ENCODE measurements at regions not wholly inside any gene's neighbourhood (a gene's known extent, or its start where the extent isn't known, plus 50 kb on each side); places are given as distances from the start of the nearest gene placed in this dataset.

- ChIA-PET POLR2A (no interaction called here), CTCF (no interaction called here)
- Histone ChIP-seq H3K4me3 (ENCODE audit: low read depth, low read length) (no peak overlapping the region), H3K27ac (ENCODE audit: low read depth, low read length) (peak overlapping the region; percentile 57), H3K9me3 (ENCODE audit: control insufficient read depth, insufficient read depth, low read length) (no peaks in the 10 kb centered on the region), H3K27me3 (ENCODE audit: control insufficient read depth, insufficient read depth, low read length) (no peaks in the 10 kb centered on the region)
- TF ChIP-seq CTCF (IDR thresholded peaks at IDR 0.05; ENCODE audit: low read depth, low read length) = no peak
- peak; percentile 68 for DNase-seq (ENCODE audit: low read depth, low spot score)
These were observed 114.6 kb upstream of the RIPOR2 start for GRCh38 chr6:25050356-25050755.

GRCh38 chr6:25051083-25051482 lies 115.3 kb upstream of the RIPOR2 start:
- DNase-seq (ENCODE audit: low read depth, low spot score) = no peak
- CTCF ChIA-PET = interaction anchor here (0.8 to 1.0 kb wide), 2 partner anchors 20 to 59 kb away, joined by 4 read pairs; no protein-coding TSS in a partner anchor
- Histone ChIP-seq H3K27ac (ENCODE audit: low read depth, low read length) (no peak overlapping the region), H3K4me3 (ENCODE audit: low read depth, low read length) (no peak overlapping the region), H3K9me3 (ENCODE audit: control insufficient read depth, insufficient read depth, low read length) (no peaks in the 10 kb centered on the region), H3K27me3 (ENCODE audit: control insufficient read depth, insufficient read depth, low read length) (no peaks in the 10 kb centered on the region)
- POLR2A ChIA-PET = no interaction called here
- TF ChIP-seq CTCF (IDR thresholded peaks at IDR 0.05; ENCODE audit: low read depth, low read length) = no peak

GRCh38 chr6:25052181-25052580 lies 116.4 kb upstream of the RIPOR2 start:
- CTCF ChIA-PET = interaction anchor here (0.6 to 1.0 kb wide), 2 partner anchors 19 to 222 kb away, joined by 3 to 4 read pairs; no protein-coding TSS in a partner anchor
- Histone ChIP-seq H3K9me3 (ENCODE audit: control insufficient read depth, insufficient read depth, low read length) (no peaks in the 10 kb centered on the region), H3K27me3 (ENCODE audit: control insufficient read depth, insufficient read depth, low read length) (no peaks in the 10 kb centered on the region), H3K4me3 (ENCODE audit: low read depth, low read length) (no peak overlapping the region), H3K27ac (ENCODE audit: low read depth, low read length) (no peak overlapping the region)
- no peak for DNase-seq (ENCODE audit: low read depth, low spot score)
- TF ChIP-seq CTCF (IDR thresholded peaks at IDR 0.05; ENCODE audit: low read depth, low read length) = no peak
- POLR2A ChIA-PET = no interaction called here

- 0 out of 2 replicates have a peak, but pooled peaks have one; percentile 5 for TF ChIP-seq CTCF (IDR thresholded peaks at IDR 0.05; ENCODE audit: low read depth, low read length)
- CTCF ChIA-PET = interaction anchor here (1.0 to 2.7 kb wide), 9 partner anchors 9 to 200 kb away, joined by 3 to 15 read pairs (median 6); no protein-coding TSS in a partner anchor
- POLR2A ChIA-PET = interaction anchor here (1.0 to 1.3 kb wide), 2 partner anchors 41 to 126 kb away, joined by 3 to 4 read pairs; no protein-coding TSS in a partner anchor
- DNase-seq (ENCODE audit: low read depth, low spot score) = peak; percentile 59
- Histone ChIP-seq H3K27me3 (ENCODE audit: control insufficient read depth, insufficient read depth, low read length) (no peaks in the 10 kb centered on the region), H3K27ac (ENCODE audit: low read depth, low read length) (peak overlapping the region; percentile 92), H3K4me3 (ENCODE audit: low read depth, low read length) (no peak overlapping the region), H3K9me3 (ENCODE audit: control insufficient read depth, insufficient read depth, low read length) (no peaks in the 10 kb centered on the region)
These were observed 118.2 kb upstream of the RIPOR2 start for GRCh38 chr6:25053875-25054371.

GRCh38 chr6:25054469-25054868 lies 118.7 kb upstream of the RIPOR2 start:
- ChIA-PET POLR2A (interaction anchor here (1.0 to 1.3 kb wide), 2 partner anchors 41 to 126 kb away, joined by 3 to 4 read pairs; no protein-coding TSS in a partner anchor), CTCF (interaction anchor here (1.0 to 2.7 kb wide), 8 partner anchors 17 to 200 kb away, joined by 3 to 15 read pairs (median 7); no protein-coding TSS in a partner anchor)
- Histone ChIP-seq H3K4me3 (ENCODE audit: low read depth, low read length) (no peak overlapping the region; the same call in 1 of the 2 replicates), H3K27ac (ENCODE audit: low read depth, low read length) (peak overlapping the region; percentile 92), H3K27me3 (ENCODE audit: control insufficient read depth, insufficient read depth, low read length) (no peaks in the 10 kb centered on the region), H3K9me3 (ENCODE audit: control insufficient read depth, insufficient read depth, low read length) (no peaks in the 10 kb centered on the region)
- no peak for TF ChIP-seq CTCF (IDR thresholded peaks at IDR 0.05; ENCODE audit: low read depth, low read length)
- peak; percentile 51 for DNase-seq (ENCODE audit: low read depth, low spot score)
